Activated CD4-positive, alpha-beta T cell treated with anti-CD3 and anti-CD28 coated beads, Interleukin-2, amount 50 U/mL, for 24 hours (primary cell): ENCODE measurements at regions not wholly inside any gene's neighbourhood (a gene's known extent, or its start where the extent isn't known, plus 50 kb on each side); places are given as distances from the start of the nearest gene placed in this dataset.

ENCODE experiments used
- DNase-seq, 2 donors: peaks; one replicate each; pipeline ENCODE4 v3.0.0-alpha.2; 2020; ENCODE audit warnings: low read depth in 1 of 2, low spot score in 1 of 2

DNA sequence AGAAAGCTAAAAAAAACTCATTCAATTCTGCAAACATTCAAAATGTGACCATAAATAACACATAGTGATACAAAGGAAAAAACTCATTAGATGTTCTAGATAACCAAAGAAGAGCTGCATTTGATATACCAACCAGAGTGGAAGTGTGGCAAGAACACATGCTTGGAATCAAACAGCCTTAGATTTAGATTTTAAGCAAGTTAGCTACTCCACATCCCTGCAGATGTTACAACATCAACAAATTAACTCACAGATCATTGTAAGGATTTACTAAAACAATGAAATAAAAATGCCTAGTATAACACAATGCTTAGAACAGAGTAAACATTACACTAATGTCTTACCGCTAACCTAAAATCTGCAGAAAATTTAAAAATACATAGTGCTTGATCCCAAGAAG is 114.0 kb upstream of the AKIP1 start:
- no peak for DNase-seq

DNA sequence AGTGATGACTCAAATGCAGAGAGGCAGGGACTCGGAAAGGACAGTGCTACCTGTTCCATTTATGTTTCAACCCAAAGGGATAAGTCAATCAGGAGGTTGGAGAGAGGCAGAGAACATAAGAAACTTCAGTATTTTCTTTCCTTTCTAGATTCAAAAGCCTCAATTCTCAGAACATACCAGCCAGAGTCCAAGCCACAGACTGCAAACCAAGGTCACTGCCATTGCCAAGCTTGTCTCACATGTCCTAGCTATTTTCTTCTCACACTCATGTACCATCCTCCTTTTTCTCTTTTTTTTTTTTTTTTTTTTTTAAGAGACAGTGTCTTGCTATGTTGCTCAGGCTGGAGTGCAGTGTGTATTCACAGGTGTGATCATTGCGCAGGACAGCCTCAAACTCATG is 111.7 kb upstream of the AKIP1 start:
- DNase-seq, result no peak

DNA sequence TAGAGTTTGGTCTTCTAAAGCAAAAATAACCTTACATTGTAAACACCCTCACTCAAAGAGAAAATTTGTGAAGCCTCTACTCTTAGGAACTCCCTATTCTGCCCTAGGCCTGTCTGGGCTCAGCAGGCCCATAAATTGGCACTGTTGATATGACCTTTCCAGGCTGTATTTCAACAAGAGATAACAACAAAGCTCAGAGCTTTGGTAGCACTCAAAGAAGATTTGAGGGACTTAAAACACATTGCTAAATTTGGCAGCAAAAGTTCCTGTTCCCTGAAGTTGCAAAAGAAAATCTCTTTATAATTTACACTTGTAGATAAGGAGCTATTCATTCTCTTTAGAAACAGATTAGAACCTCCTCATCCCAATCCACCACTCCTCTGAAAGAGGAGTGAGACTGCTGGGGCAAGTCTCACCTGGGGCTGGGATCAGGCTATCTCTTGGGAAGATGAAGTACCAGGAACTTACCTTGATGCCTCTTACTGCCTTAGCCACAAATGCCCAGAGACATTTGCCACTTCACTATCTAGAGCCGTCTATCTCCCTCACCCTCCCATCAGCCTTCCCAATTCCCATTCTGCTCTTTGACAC is 110.4 kb upstream of the AKIP1 start:
- DNase-seq, result no peak

DNA sequence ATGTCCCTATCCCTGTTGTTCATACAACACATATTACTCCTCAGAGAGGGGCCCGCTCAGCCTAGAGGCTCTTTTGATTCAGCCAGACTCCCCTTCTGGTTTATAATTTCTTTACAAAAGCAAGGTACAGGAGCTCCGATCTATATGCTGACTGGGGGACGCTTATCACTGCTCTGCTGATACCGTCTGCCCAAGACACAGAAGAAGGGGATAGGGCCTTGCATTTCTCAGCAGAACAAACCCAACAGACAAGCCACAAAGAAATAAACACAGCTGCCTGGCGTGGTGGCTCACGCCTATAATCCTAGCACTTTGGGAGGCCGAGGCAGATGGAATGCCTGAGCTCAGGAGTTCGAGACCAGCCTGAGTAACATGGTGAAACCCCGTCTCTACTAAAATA is 109.9 kb upstream of the AKIP1 start:
- no peak for DNase-seq

DNA sequence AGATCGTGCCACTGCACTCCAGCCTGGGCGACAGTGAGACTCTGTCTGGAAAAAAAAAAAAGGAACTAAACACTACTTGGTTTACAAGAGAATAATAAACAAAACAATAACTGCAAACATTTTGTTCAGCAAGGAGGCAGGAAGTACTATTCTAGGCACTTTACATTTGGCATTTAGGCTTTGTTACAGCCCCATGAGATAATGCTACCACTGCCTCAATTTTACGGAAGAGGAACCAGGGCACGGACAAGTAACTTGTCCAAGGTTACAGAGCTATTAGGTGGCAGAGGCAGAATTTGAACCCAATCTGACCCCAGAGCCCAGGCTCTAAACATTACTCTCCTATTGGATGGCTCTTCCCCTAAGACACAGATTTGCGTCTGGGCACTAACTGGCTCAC is 108.7 kb upstream of the AKIP1 start:
- DNase-seq, result no peak

DNA sequence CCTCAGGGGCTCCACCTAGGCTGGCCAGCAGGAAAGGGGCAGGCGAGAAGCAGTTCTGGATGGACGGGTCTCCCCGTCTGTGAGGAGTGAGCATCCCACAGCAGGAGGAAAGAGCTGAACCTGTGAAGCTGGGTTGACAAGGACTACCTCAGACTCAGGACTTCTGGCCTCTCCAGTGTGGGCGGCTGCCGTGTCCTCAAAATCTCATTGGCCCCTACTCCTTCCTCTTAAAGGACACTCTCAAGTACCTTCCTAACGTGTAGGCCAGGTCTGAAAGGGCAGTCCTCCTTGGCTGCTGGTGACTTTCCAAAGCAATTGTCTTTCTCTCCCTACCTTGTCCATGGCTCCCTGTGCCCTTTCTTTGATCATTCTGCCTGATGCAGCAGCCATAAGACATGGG is 107.0 kb upstream of the AKIP1 start:
- DNase-seq, result no peak

DNA sequence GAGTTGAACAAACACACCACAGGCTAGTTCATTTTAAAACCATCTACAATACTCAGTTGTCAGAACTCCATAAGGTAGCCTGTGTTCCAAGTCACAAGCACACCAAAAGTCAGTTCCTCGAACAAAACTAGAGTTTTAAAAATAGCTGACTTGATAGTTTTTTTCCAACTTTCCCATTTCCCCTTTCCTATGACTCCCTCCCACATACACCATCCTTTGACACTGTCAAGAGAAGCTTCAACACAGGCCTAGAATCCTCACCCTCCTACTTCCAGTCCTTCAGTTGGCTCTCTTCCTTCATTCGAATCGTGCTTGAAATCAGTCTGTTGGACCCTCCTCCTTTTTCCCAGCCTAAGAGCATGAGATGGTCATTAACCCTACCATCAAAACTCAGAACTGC is 105.7 kb upstream of the AKIP1 start:
- DNase-seq, result no peak

DNA sequence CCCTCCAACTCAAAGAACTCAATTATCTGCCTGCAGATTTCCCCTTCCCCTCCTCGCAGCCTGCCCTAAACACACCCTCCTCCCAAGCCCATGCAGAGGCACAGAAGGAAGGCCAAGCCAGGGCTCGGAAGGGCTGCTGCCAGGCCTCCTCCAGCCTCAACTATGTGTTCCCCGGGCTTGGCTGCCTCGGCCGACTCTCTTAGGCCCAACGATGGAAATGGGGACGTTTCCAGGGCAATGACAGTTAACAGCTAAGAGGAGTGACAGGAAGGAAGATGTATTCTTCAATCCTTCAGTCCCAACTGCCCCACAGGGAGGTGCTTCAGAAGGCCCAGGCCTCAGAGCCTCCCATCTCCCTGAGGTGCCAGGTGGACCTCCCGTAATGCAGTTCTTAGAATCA is 104.0 kb upstream of the AKIP1 start:
- no peak for DNase-seq

DNA sequence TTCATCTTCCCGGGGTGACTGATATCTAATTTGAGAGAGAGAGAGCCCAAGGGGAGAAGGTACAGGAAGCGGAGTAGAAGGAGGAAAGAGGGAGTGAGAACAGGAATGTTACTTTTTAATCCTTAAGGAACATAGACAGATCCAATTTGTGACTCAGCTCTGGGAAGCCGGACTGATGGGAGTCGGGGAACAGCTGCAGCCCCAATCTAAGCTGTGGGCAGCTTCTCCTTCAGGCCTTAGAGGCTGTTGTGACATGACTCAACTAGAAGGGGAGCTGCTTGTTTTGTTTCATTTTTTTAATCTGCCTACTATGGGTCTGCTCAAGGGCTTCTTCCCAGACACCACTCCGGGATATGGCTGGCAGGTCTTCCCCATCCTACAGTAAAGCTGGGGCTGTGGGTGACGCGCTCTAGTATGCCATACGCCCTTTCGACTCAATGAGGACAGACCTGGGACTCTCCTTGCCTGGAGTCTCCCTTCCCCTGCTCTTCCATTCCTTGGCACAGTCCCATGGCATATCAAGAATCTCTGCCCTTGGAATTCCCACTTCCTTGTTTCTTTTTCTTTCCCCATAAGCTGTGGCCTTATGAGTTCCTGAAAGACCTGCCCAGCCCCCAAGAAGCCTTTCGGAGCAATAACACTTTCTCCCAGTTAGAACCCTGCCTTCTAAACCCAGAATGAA is 103.3 kb upstream of the AKIP1 start:
- DNase-seq, result no peak

DNA sequence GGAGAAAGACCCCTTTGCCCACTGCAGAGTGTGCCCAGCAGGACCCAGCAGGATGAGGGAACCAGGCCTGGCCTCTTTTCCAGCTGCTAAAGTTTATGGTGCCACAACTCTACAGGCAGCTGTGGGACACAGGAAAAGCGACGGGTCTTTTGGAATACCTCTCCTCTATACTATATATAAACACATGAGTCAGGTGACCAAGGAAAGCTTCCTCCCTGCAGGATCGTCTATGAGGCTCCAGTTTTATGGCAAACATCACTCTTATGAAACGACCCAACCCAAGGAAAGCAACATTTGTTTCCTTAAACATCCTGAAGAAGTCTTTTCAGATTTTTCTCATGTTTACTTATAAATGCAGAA is 102.8 kb upstream of the AKIP1 start:
- no peak for DNase-seq

DNA sequence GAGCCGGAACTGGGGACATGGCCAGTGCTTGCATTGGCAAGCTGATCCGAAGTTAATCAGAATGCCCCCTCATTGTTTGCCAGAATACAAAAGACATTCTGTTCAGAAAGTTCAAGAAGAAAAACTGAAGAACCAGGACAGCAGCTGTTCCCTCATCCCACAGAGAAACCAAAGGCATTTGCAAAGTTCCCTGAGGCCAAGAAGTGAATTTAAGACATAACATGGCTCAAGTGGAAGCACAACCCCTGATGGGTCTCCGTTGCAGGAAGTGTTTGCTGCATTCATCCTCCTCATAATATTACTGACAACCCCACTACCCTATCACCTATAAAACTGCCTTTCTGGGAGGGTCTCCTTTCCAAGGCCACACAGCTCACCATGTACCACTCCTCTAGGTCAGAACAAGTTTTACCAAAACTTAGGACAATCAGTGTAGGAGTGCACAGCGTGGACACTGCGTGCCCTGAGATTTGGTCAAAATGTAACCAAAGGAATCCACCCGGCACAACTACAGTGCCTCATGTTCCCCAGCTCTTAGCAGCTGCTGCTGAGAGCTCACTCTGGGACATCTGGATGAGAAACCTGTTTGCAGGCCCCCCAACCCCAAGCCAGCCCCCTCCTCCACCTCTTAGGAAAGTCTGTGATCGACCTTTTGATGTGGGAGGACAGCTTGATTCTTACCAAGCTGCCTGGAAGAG is 101.6 kb upstream of the AKIP1 start:
- no peak for DNase-seq

DNA sequence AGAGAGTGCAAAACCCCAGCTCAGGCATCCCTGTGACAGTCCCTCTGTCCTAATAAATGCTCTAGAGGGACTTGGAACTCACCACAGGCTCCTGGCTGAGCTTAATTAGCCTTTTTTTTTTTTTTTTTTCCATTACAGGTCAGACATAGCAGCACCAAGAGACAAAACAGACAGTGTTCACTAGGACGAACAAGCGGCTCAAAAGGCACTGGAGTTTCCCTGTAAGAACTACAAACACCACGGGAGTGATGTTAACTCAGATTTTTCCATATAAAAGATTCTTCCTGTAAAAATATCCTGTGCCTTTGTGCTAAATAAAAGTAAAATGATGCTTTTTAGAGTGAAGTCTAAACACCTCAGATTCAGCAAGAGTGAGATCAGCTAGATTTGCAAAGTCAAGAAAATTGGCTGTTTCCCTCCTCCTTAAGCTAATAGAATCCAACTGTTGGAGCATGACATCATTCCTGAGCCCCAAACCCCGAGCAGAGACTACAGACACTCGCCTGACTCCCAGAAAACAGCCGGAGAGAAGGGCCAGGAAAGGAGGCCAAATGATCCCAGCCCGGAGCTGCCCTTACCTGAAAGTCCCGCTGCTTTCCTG is 101.0 kb upstream of the AKIP1 start:
- no peak for DNase-seq

DNA sequence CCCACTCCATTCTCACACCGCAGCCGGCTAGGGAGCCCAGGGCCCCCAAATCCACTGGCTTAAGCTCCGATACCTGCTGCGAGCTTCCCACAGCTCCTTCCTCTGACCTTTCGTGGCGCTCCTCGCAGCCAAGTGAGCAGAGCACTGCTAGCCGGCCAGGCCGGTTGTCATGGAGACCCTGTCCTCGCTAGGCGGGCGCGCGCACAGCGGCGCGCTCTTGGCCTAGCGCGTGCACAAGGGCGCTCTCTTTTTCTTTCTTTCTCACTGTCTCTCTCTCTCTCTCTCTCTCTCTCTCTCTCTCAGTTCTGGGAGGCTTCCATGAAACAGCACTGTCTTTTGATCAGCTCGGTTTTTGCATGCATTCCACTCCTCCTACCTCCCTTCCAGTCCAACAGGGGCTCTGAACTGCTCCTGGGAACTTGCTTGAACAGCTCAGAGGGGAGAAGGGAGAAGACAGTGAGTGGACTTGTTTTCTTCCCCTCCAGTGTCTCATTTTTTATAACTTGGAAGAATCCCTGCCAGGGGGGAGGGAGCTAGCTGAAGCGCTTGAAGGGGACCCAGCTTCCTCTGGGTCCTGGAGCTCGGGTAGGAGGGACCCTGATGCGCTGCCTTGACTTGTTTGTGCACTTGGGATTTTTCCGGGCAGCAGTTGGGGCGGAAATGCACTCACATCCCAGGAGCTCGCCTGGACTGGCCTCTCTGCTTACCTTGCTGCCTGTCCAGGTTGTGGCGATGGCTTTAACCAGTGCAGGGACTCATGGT is 100.3 kb upstream of the AKIP1 start:
- DNase-seq, result no peak

DNA sequence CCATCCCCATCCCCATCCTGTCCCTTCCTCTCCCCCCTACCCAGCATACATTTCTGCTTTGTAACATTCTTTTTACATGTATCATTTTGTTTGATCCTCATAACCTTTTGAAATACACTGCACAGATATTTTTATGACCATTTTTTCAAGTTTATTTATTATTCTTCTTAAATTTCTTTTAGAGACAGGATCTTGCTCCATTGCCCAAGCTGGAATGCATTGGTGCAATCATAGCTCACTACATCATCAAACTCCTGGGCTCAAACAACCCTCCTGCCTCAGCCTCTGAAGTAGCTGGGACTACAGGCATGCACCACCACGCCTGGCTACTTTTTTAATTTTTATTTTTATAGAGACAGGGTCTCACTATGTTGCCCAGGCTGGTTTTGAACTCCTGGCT is 99.4 kb upstream of the AKIP1 start:
- DNase-seq, result no peak

DNA sequence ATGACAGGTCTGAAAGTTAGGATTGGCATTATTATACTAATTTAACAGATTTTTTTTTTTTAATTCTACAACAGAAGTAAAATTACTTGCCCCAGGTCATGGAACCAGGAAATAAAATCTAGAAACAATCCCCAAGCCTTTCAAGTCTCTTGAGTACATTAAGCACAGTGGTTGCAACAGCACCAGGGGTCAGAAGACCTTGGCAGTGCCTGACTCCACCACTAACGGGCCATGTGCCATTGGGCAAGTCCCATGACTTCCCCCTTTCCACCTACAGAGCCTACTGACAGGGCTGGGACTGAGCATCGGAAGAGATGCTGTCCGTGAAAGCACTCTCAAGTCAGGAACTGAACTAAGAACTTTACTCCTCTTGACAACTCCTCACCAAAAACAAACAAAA is 98.6 kb upstream of the AKIP1 start:
- DNase-seq, result no peak

DNA sequence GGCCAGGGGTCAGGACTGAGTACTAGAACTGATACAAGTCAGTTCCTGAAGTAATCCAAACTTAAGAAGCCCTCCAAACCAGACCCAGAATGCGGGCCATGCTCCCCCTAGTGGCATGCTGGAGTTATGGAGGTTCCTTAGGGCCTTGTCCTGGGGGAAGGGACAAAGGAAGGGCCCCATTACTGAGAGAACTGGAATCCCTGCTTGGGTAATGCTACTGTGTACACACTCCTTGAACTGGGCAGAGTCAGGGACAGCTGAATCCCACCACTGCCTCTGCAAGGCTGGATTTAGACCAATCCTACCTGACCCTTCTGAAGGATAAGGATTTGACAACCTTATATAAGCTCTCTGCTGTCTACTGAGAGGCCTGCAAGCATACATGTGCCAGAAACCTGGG is 97.3 kb upstream of the AKIP1 start:
- peak; percentile 6 to 36 for DNase-seq

DNA sequence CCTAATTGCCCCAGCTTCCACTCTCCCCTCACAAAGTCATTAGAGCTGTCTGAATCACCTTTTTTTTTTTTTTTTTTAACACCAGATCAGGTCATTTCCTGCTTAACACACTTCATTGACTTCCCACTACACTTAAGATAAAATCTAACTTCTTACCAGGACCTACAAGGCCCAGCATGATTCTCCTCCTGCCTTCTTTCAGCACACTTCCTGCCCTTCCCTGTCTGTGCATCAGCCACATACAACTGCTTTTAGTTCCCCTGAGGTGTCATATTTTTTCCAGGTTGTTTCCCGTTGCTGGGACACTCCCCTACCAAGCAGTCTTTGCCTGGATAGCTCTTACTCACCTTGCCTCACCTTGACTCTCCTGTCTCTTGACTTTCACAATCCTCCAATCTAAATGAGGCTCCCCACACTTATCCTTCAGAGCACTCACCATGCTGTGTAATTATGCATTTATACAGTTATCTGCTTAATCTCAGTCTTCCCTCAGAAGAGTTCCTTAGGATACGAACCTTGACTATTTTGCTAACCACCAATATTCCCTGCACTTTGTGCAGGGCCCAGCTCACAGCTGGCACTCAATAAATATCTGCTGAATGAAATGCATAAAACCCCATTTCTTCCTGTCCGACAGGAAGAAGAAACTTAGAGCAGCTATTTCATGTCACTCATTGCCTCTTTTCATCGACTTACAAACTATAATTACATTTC is 96.6 kb upstream of the AKIP1 start:
- no peak for DNase-seq

DNA sequence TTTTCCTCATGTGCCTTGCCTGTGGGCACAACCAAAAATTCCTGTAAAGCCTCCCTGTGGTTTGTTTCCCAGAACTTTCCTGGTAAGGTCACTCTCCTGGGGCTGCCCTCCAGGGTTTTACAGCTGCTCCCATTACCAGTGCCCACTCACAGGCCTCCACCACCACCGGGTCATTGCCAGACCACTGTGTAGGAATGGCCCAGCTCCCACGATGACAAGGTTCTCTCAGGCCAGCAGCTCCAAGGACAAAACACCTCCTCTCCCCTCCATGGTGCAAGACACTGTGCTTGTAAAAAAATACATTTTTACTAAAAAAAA is 96.1 kb upstream of the AKIP1 start:
- DNase-seq, result no peak

DNA sequence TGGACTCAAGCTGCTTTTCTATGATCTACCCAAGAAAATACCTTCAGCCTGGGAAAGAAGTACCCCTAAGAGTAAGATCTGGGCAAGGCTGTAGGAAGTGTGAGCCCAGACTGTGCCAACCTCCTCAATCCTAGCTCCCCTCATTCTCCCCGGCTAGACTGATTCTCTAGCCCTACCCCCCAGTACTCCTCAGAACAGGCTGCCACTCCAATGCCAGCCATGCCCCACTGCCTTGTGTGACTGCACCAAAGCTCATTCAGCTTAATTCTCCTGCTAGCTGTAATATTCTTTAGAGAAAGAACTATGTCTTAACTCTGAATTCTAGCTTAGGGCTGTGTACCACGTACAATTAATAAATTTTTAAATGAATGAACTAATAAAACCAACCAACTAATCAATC is 92.6 kb upstream of the AKIP1 start:
- no peak for DNase-seq

DNA sequence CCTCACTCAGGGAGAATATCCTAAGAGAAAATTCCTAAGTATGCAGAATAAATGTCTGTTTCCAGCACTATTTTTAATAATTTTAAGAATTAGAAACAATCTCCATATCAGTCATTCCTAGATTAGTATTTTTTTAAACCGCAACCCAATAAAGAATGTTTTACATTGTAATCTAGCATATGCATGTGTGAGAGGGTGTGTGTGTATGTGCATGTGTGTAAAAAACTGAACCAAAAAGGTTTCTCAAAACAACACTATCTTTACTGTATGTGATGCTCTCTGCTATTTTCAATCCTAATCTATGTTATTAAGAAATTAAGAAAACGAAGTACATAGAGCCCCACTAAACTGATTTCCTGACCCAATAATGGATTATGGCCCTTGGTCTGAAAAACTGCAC is 90.6 kb upstream of the AKIP1 start:
- no peak for DNase-seq

DNA sequence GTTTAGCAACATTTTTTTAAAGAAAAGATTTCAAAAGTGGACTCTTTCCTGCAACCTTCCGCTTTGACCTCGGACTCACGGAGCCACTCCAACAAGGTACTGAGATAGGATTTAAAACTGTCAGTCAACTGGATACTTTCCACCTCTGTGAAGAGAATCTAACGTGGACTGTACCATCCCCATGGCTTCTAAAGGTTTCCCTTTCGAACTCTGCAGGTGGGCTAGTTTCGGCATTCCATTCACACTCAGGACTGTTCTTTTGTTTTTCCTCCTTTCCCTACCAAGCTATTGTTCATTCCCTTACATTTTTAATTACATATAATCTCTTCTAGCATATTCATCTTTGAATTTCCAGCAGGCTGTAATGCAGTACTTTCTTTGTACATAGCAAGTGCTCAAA is 88.5 kb upstream of the AKIP1 start:
- no peak for DNase-seq
